RWPE1 (cell line): ENCODE measurements at regions not wholly inside any gene's neighbourhood (a gene's known extent, or its start where the extent isn't known, plus 50 kb on each side); places are given as distances from the start of the nearest gene placed in this dataset.
A peak's percentile ranks its signal among the peaks of the same experiment; 100 is the strongest.

Source experiments
- CTCF ChIA-PET: fragments of 350-600 bp; sonication (Branson Sonifier 250); formaldehyde crosslinking; extraction: SDS; loops from one replicate; lab custom pipeline; 2021; lab: Yijun Ruan, JAX
- POLR2A ChIA-PET: fragments of 400-600 bp; formaldehyde crosslinking; extraction: SDS; loops from one replicate; lab custom pipeline; 2020; ENCODE audit warnings: antibody characterized with exemption; ENCODE audit not compliant: low non-redundant PET; lab: Yijun Ruan, JAX
- DNase-seq: peaks from one replicate; pipeline ENCODE4 v3.0.0; 2012; ENCODE audit warnings: low spot score
- H3K27ac ChIP-seq: fragments of 450-650 bp; 2 replicates; pipeline ENCODE4 v1.5.1; 2017
- TF ChIP-seq, protein P1 (sequence below): fragments of 450-650 bp; conservative IDR thresholded peaks from 2 replicates; pipeline ENCODE4 v1.5.1; 2017; ENCODE audit warnings: low read depth, mild to moderate bottlenecking

DNA sequence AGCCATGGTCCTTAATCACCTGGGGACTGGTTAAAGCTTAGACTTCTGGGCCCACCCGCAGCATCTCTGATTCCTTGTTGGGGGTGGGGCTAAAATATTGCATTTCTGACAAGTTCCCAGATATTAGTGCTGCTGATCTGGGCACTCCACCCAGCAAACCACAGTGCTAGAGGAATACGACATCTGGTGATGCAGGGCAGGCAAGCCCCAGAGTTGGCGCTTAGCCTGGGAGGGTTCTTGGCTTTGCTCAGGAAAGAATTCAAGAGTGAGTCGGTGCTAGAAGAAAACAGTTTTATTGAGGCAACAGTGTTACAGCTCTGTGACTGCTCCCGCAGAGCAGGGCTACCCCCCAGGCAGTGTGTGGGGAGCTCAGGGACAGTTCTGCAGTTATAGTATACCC is 210.7 kb downstream of the TFAP2C start:
- DNase-seq, result no peak
- ChIA-PET POLR2A (no interaction called here), CTCF (no interaction called here)
- TF ChIP-seq, protein P1, sequence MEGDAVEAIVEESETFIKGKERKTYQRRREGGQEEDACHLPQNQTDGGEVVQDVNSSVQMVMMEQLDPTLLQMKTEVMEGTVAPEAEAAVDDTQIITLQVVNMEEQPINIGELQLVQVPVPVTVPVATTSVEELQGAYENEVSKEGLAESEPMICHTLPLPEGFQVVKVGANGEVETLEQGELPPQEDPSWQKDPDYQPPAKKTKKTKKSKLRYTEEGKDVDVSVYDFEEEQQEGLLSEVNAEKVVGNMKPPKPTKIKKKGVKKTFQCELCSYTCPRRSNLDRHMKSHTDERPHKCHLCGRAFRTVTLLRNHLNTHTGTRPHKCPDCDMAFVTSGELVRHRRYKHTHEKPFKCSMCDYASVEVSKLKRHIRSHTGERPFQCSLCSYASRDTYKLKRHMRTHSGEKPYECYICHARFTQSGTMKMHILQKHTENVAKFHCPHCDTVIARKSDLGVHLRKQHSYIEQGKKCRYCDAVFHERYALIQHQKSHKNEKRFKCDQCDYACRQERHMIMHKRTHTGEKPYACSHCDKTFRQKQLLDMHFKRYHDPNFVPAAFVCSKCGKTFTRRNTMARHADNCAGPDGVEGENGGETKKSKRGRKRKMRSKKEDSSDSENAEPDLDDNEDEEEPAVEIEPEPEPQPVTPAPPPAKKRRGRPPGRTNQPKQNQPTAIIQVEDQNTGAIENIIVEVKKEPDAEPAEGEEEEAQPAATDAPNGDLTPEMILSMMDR, result no peak
- peak overlapping the region; percentile 9; the same call in 1 of the 2 replicates for H3K27ac ChIP-seq

DNA sequence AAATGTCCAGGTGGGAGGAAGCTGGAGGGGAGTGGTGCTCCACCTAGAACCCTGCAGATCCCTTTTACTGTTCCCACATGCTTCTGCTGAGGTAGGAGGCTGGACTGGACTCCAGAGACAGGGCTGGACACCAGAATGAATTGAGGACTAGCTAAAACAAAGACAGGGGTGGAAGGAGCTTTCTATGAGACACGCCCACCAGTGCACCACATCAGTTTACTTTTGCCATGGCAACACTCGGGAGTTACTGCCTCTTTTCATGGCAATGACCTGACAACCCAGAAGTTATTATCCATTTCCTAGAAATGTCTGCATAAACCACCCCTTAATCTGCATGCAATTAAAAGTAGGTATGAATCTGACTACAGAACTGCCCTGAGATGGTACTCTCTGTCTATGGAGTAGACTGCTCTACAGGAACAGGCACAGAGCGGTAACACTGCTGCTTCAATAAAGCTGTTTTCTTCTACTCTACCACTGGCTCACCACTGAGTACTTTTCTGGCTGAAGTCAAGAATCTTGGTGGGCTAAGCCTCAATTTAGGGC is 211.7 kb downstream of the TFAP2C start:
- no peak for DNase-seq
- TF ChIP-seq, protein P1, result no peak
- ChIA-PET CTCF (no interaction called here), POLR2A (no interaction called here)
- no peak overlapping the region for H3K27ac ChIP-seq

DNA sequence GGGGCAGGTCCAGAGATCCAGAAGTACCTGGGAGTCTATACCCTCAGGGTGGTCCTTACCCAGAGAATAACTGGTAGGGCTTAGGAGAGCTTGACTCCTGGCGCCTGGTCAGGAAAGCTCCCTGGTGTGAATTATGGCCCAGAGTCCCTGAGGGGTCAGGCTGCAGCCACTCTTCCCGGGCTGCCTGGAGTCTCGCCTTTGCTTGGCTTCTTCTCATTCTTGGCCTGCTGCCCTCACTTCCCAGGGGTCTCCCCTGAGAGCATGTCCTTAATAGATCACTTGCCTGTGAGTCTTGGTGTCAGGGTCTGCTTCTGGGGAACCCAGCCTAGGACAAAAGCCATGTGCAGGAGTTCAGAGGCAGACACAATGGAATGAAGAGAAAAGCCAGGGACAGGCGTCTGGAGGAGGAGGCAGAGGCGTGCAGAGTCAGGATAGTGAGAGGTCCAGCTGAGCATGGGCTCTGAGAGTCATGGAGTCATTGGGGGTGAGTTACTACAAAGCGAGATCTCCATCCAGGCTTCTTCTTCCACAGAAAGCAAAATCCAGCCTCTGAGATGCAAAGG is 212.3 kb downstream of the TFAP2C start:
- H3K27ac ChIP-seq, result no peak overlapping the region
- TF ChIP-seq, protein P1, result no peak
- ChIA-PET CTCF (interaction anchor here (0.6 kb wide), 1 partner anchor 1324 kb away, joined by 4 read pairs; no protein-coding TSS in a partner anchor), POLR2A (no interaction called here)
- no peak for DNase-seq

DNA sequence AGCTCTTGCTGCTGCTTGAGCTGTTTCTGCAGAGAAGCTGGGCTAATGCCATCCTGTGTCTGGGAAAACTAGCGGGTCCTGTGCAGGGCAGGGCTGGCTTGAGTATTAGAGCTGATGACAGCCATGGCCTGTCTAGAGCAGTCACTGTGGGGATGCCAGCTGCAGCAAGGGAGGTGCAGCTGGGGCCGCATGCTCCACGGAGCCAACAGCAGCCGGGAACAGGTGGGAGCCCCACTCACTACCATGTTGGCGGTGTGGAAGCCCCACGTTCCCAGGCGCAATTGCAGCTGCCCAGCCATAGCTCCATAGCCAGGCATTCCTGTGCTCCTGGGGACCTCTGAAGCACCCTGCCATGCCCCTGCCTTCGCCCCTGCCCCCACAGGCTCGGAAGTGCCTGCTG is 212.9 kb downstream of the TFAP2C start:
- ChIA-PET CTCF (interaction anchor here (0.6 kb wide), 1 partner anchor 1325 kb away, joined by 4 read pairs; no protein-coding TSS in a partner anchor), POLR2A (no interaction called here)
- TF ChIP-seq, protein P1, result no peak
- no peak overlapping the region for H3K27ac ChIP-seq
- DNase-seq, result no peak

DNA sequence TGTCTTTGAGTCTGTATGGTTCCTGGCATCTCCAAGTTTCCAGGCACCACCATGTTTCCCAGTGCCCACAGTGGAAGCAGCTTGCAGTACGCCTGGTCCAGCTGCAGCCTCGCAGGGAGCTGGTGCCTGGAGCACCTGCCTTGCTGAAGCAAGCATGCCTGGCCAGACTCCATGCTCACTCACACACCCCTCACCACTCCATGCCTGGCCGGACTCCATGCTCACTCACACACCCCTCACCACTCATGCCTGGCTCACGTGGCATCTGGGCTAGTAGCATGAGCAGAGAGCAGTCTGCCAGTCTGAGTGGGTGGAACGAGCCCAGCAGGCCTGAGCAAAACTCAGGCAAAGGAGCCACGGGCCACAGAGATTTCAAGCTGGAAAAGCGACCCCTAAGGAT is 214.3 kb downstream of the TFAP2C start:
- TF ChIP-seq, protein P1, result no peak
- ChIA-PET CTCF (interaction anchor here (0.6 to 1.4 kb wide), 6 partner anchors 17 to 443 kb away, joined by 3 read pairs; no protein-coding TSS in a partner anchor), POLR2A (no interaction called here)
- peak overlapping the region; percentile 19; the same call in 1 of the 2 replicates for H3K27ac ChIP-seq
- no peak for DNase-seq

DNA sequence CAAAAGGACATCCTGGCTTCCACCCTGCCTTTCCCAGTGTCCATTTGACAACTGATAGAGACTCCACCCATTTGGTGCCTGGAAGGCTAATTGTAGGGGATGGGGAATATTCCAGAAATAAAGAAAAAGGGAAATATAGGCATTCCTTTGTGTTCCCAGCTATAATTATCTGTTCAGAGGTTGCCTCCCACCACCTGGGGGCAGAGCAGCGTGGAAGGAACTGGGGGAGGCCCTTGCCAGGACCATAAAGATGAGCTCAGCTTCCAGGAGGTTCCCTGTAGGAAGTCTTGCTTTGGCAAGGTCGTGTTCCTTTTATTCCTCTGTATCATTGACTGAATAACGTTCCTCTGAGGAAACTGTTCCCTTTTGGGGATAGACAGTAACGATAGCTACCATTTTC is 214.7 kb downstream of the TFAP2C start:
- CTCF ChIA-PET, result interaction anchor here (0.5 to 1.4 kb wide), 7 partner anchors 17 to 442 kb away, joined by 3 to 7 read pairs (median 3); no protein-coding TSS in a partner anchor
- peak overlapping the region; percentile 19; the same call in 1 of the 2 replicates for H3K27ac ChIP-seq
- no peak for DNase-seq
- TF ChIP-seq, protein P1, result no peak; the same call in 1 of the 2 replicates
- POLR2A ChIA-PET, result no interaction called here
